NCI-H1092 (cell line): ENCODE measurements at regions not wholly inside any gene's neighbourhood (a gene's known extent, or its start where the extent isn't known, plus 50 kb on each side); places are given as distances from the start of the nearest gene placed in this dataset.

ENCODE experiments used
- DNase-seq: peaks from one replicate; lab custom pipeline; 2025; lab: John Stamatoyannopoulos, UW

DNA sequence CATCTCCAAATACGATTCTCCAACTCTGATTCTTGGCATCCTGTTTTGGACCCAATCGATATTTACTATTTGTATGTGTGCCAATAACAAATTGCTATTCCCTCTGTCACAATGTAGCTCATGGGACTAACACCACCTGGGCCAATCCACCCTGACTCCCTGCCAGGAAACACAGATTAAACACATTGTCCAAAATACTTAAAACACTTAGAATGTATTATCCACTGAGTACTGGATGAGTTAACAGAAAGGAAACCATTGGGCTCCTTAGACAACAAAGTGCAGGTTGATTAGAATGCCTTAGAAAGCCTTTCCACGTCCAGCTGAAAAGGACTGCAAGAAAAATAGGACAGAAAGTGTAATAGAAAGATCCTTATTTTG is 79.4 kb upstream of the ARHGAP28 start:
- DNase-seq = peak; percentile 77

DNA sequence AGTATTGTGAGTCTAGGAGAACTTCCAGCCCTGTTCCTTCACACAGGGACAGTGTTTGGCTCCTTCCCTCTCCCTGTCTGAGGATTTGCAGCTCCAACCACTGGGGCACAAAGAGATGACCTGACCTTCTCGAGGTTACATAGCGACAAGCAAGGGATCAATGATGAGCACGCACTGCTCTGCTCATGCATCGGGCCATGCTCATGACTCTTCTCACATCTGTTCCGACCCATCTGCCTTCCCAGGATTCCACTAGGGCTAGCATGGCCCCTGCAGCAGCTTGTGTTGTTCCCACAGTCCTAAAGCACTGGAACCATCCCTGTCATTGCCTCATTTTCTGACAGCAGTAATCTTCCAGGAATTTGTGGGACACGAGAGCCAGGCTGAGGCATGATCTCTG is 78.8 kb upstream of the ARHGAP28 start:
- DNase-seq = no peak

DNA sequence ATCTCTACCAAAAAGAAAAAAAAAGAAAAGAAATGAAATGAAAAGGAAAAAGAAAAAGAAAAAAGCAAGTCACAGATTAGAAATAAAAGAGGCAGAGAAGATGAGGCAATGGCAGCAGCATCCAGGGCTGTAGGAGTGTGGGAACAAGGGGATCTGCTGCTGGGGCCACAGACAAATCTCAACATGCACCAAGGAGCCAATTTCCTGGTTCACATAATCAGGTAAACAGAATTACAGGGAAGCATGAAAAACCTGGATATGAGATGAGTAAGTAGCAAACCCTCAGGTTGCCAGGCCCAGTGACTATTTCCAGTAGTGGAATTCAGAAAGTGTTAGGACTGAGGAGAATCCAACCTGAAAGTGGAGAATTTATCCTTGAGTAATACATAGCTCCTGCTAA is 77.4 kb upstream of the ARHGAP28 start:
- DNase-seq = no peak

DNA sequence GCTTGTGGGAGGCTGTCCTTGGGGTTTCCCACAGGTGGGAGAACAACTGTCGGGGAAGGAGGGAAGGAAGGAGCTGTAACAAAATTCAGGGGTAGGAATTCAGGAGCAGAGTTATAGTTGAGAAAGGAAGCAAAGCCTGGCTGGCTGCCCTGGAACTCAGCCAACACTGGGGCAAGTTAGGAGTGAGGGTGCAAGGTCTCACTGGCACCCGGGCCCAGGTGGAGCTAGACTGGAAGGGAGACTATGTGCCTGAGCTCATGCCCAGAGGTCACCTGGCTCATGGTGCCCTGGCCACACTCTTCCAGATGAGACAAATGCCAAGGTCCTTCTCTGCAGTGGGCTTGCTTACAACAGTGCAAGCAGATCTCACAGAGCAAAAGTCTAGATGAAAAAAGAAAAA is 75.6 kb upstream of the ARHGAP28 start:
- no peak for DNase-seq

DNA sequence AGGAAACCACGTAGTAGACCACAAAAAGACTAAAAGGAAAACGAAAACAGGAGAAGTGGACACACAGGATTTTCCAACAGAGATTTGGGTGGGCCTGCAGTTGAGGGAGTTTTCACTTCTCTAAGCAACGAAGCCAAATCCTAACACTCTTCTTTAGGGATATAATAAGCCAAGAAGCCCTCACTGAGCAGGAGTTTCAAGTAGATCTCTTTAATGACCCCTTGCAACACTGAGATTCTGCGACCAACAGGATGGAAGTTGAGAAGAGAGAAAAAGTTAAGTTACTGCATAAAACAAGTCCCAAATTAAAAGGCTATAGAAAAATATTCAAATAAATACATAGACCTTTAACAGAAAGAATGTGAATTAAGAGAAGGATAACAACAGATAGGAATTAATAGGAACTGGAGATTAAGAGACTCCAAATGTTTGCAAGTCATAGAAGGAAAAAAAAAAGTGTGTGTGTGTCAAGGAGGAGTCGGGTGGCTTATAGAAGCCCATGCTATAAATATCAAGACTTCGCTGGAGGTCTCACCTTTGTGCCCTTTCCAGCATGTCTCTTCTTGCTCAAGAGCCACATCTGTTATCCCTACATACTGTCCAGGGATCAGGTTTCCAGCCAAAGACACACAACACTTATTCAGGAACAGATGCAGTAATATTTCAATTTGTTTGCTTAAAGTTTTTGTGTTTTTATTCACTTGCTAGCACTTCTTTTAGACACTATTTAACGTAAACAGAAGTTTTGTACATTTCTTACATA is 69.4 kb upstream of the ARHGAP28 start:
- no peak for DNase-seq

DNA sequence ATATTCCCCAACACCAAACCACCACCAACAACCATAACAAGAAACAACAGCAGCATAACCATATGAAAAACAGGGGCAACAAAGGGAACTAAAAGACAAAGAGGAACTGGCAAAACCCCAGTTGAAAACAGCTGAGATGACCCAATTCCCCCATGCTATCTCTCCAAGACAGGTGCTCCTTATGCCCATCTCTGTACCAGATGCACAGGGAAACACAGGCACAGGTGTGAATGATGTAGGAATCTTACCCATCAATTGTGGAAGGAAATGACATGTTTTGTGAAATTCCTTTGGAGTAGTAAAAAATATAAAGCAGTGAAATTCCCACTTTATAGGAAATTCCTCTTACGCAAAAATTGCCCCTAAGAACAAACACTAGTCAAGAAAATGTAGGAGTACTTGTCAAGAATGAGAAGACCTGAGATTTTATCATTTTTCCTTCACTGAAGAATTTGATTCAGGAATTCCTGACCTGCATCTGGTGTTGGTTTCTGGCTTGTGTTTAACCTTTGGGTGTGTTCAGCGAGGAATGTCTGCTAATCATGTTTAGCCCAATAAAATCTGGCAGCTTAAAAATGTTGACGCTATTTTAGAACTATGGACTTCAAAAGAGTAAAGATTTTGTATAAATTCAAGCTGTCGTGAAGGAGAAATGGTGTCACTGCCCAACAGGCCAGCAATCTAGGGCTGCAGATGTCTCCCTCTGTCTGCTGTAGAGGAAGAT is 67.7 kb upstream of the ARHGAP28 start:
- no peak for DNase-seq

DNA sequence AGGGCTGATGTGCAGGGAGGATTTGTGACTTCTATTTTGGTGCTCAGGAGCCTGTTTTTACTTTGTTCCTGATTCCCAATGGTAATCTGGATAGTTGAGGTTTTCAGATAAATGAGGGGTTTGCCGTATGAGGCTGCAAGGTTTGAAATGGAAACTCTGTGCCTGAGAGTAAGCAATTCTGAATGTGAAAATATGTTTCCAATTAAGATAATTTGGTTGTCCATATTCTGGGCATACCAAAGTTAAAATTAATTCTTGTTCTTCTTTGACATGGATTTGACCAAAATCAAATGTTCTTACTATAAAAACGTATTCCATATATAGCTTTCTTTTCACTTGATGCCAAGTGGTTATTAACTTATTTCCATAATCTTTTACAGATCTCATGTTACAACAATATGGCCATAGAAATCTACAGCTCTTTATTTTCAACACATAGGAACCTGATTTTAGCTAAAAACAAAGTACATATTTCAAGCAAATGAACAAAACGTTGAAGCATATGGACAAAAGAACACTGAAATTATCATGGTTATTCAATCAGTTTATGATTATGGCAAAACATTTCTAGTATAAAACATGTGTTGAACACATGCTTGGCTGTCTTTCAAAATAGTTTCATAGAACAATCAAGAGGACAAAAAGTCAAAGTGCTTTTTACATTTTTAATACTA is 63.4 kb upstream of the ARHGAP28 start:
- DNase-seq = no peak

DNA sequence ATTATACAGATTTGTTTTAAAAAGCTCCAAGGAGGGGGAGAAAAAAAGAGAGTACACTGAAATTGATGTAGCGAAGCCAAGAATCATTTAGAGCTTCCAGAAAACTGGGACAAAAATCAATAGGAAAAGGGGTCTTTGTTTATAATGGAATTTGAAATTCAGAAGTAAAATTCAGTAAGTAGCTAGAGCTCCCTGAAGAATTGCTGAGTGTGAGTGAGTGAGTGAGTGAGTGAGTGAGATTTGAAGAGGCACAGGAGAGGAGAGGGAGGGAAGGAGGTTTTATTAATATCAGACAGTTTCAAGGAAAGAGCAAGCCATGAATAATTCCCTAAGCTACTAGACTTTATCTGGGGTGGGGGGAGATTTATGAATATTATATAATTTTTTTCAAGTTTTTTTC is 60.7 kb upstream of the ARHGAP28 start:
- DNase-seq = no peak

DNA sequence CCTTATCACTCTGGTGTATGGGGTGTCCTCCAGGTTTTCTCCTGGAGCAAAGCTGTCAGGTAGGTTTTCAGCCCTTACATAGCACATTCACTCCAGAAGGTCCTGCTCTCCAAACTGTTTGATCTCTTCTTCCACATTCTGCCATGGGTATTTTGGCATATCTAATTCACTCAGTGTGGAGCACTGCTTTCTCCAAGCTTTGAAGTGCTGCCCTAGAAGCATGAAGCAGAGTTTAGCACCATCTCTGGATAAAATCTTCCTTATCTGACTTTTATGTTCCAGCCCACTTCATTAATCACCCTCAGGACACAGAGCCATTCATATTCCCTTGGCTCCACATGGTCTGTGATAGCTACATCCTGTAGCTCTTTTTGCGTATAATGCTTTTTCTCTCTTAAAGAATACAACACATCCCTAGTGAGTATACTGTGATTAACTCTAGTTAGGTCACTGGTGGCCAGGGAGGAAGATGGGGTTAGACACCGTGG is 56.7 kb upstream of the ARHGAP28 start:
- no peak for DNase-seq

DNA sequence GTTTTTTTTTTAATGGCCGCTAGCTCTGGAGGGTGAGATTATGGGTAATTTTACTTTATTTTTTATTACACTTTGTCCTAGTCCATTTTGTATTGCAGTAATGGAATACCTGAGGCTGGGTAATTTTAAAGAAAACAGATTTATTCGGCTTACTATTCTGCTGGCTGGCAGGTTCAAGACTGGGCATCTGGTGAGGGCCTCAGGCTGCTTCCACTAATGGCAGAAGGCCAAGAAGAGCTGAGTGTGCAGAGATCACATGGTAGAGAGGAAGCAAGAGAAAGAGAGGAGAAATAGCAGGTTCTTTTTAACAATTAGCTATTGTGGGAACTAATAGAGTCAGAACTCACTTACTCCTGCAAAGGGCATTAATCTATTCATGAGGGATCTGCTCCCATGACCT is 52.4 kb upstream of the ARHGAP28 start:
- DNase-seq = no peak

DNA sequence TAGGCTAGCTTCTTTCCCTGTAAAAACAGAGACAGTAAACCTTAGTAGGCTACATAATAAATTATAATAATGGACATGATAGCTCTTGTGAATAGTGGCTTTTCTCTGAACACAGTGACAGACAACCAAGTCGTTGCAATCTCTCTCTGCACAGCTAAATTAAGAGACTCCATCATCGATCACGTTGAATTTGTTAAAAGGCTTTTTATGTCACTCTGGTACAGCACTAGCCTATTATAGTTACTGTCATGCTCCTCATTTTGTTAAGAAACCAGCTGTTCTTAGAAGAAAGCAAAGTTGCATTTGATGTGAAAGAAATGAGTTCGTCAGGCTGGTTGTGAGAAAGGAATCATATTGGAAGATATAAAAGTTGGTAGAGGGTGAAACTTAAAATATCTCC is 50.3 kb upstream of the ARHGAP28 start:
- no peak for DNase-seq
